Panc1 (cell line): ENCODE measurements at regions not wholly inside any gene's neighbourhood (a gene's known extent, or its start where the extent isn't known, plus 50 kb on each side); places are given as distances from the start of the nearest gene placed in this dataset.

ENCODE experiments used
- ATAC-seq: fragments of 200-7000 bp; cut with Tn5 transposase; 2 replicates; pipeline ENCODE4 v1.9.1; 2020; ENCODE audit warnings: mild to moderate bottlenecking, moderate library complexity
- BruUV-seq: library from RNA; stranded (reverse); fragments of 400-500 nt; replicated peaks from 2 replicates; lab custom pipeline; 2021; lab: Mats Ljungman, UMichigan
- CTCF ChIA-PET: fragments of 300-600 bp; sonication (Branson Sonifier 250); formaldehyde crosslinking; loops from one replicate; lab custom pipeline; 2022; ENCODE audit warnings: antibody characterized with exemption; lab: Charles Lee
- POLR2A ChIA-PET: fragments of 300-600 bp; sonication (Branson Sonifier 250); formaldehyde crosslinking; loops from one replicate; lab custom pipeline; 2022; ENCODE audit warnings: antibody characterized with exemption; lab: Charles Lee
- DNase-seq: peaks from one replicate; pipeline ENCODE4 v3.0.0-alpha.2; 2010; ENCODE audit warnings: low read depth, low spot score
- H3K27ac ChIP-seq: 2 replicates; pipeline ENCODE4 v1.5.1; 2011; ENCODE audit warnings: mild to moderate bottlenecking, low read length, inconsistent platforms
- H3K27me3 ChIP-seq: fragments of 200-500 bp; sonication (Bioruptor generic); 2 replicates; pipeline ENCODE4 v1.6.0; 2014; ENCODE audit warnings: low read length, inconsistent platforms; ENCODE audit not compliant: control insufficient read depth, insufficient read depth
- H3K36me3 ChIP-seq: fragments of 200-500 bp; sonication (Bioruptor generic); 2 replicates; pipeline ENCODE4 v1.5.1; 2014; ENCODE audit warnings: inconsistent platforms, mild to moderate bottlenecking, low read length, moderate library complexity; ENCODE audit not compliant: control insufficient read depth, insufficient read depth
- H3K4me1 ChIP-seq: 2 replicates; pipeline ENCODE4 v1.5.1; 2011; ENCODE audit warnings: inconsistent platforms, mild to moderate bottlenecking, low read length, moderate library complexity; ENCODE audit not compliant: control insufficient read depth, insufficient read depth
- H3K4me3 ChIP-seq, 2 experiments: 2 replicates each; pipeline ENCODE4 v1.5.1; 2011 to 2012; ENCODE audit warnings: low read depth in 2 of 2, low read length in 2 of 2, mild to moderate bottlenecking in 2 of 2, inconsistent platforms in 1 of 2, moderate library complexity in 1 of 2
- H3K9me3 ChIP-seq: fragments of 200-500 bp; sonication (Bioruptor generic); 2 replicates; pipeline ENCODE4 v1.5.1; 2014; ENCODE audit warnings: low read depth, mild to moderate bottlenecking, inconsistent platforms, low read length, moderate library complexity; ENCODE audit not compliant: control insufficient read depth, insufficient read depth
- CTCF ChIP-seq: fragments of 450-650 bp; IDR thresholded peaks from 2 replicates; pipeline ENCODE4 v1.5.1; 2017; ENCODE audit warnings: mild to moderate bottlenecking
- POLR2AphosphoS5 ChIP-seq: IDR thresholded peaks from 2 replicates; pipeline ENCODE4 v1.6.1; 2012; ENCODE audit warnings: mild to moderate bottlenecking, low read depth, low read length, moderate library complexity
- SIN3A ChIP-seq: IDR thresholded peaks from 2 replicates; pipeline ENCODE4 v1.6.1; 2012; ENCODE audit warnings: low read depth, mild to moderate bottlenecking, low read length, moderate library complexity, borderline replicate concordance; ENCODE audit not compliant: insufficient read depth
- TCF7L2 ChIP-seq: IDR thresholded peaks from 2 replicates; pipeline ENCODE4 v1.6.1; 2011; ENCODE audit warnings: mild to moderate bottlenecking, low read depth, low read length, inconsistent platforms
- in situ Hi-C: cut with HindIII; loops from 2 replicates; pipeline ENCODE4 v1.10.0; 2016; ENCODE audit warnings: low sequenced_read_pairs, low pct_unique_long_range_greater_than_20kb
- intact Hi-C: fragments of 100-400 bp; cut with micrococcal nuclease; formaldehyde crosslinking; loops from one replicate; pipeline ENCODE4 v1.10.0; 2022; ENCODE audit not compliant: unreplicated experiment
- TF ChIP-seq, protein P1 (sequence below), 2 experiments: IDR thresholded peaks; 2 replicates each; pipeline ENCODE4 v1.6.1; 2011 to 2012; ENCODE audit warnings: low read depth in 2 of 2, control low read depth in 1 of 2, low read length in 1 of 2, mild to moderate bottlenecking in 1 of 2, moderate library complexity in 1 of 2; ENCODE audit not compliant: insufficient read depth in 1 of 2

- DNase-seq = no peak
- Histone ChIP-seq H3K27me3 (no peaks in the 10 kb centered on the region; the same call in 1 of the 2 replicates), H3K4me3 (no peak overlapping the region), H3K36me3 (no peaks in the 10 kb centered on the region), H3K27ac (no peak overlapping the region), H3K4me1 (no peaks in the 10 kb centered on the region), H3K9me3 (no peaks in the 10 kb centered on the region)
- intact Hi-C loops = no loop called here
- ChIA-PET CTCF (no interaction called here), POLR2A (no interaction called here)
- TF ChIP-seq TCF7L2 = no peak
- TF ChIP-seq POLR2AphosphoS5 = no peak
- no peak for TF ChIP-seq CTCF
- no peak for TF ChIP-seq SIN3A
- TF ChIP-seq, protein P1, sequence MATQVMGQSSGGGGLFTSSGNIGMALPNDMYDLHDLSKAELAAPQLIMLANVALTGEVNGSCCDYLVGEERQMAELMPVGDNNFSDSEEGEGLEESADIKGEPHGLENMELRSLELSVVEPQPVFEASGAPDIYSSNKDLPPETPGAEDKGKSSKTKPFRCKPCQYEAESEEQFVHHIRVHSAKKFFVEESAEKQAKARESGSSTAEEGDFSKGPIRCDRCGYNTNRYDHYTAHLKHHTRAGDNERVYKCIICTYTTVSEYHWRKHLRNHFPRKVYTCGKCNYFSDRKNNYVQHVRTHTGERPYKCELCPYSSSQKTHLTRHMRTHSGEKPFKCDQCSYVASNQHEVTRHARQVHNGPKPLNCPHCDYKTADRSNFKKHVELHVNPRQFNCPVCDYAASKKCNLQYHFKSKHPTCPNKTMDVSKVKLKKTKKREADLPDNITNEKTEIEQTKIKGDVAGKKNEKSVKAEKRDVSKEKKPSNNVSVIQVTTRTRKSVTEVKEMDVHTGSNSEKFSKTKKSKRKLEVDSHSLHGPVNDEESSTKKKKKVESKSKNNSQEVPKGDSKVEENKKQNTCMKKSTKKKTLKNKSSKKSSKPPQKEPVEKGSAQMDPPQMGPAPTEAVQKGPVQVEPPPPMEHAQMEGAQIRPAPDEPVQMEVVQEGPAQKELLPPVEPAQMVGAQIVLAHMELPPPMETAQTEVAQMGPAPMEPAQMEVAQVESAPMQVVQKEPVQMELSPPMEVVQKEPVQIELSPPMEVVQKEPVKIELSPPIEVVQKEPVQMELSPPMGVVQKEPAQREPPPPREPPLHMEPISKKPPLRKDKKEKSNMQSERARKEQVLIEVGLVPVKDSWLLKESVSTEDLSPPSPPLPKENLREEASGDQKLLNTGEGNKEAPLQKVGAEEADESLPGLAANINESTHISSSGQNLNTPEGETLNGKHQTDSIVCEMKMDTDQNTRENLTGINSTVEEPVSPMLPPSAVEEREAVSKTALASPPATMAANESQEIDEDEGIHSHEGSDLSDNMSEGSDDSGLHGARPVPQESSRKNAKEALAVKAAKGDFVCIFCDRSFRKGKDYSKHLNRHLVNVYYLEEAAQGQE (IDR thresholded peaks at IDR 0.05; ENCODE audit: insufficient read depth in 1 of 2, low read depth in 2 of 2, low read length in 1 of 2) = no peak
- no TSS peak for BruUV-seq
- in situ Hi-C loops = no loop called here
- ATAC-seq = no peak
Measured at GRCh38 chr5:130978475-130978874, 186.6 kb downstream of the HINT1 start.

DNA sequence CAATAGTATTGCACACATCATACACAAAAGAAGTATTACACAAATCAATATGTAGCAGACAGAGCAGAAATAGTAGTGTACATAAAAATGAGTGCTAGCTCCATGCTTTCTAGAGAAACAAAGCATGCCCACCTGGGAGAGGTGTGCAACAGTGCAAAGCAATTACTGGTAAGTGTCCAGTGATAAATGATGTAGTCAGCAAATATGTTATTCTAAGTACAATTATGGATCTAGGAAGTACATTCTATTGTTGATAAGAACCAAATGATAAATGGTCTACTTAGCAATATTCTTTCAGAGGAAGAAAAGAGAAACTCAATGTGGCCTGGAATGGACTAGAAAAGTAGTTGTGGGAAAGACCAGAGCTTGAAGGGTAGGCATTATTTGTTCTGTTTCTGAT is 188.6 kb downstream of the HINT1 start:
- no peaks in the 10 kb centered on the region; the same call in 1 of the 2 replicates for H3K27me3 ChIP-seq
- ChIA-PET POLR2A (no interaction called here), CTCF (no interaction called here)
- intact Hi-C loops (no loop called here), in situ Hi-C loops (no loop called here)
- BruUV-seq = no TSS peak
- no peaks in the 10 kb centered on the region for H3K4me1 ChIP-seq
- H3K36me3 ChIP-seq = no peaks in the 10 kb centered on the region
- H3K4me3 ChIP-seq = no peak overlapping the region
- no peak for ATAC-seq
- TF ChIP-seq SIN3A = no peak
- TF ChIP-seq, protein P1 (IDR thresholded peaks at IDR 0.05; ENCODE audit: insufficient read depth in 1 of 2, low read depth in 2 of 2, low read length in 1 of 2) = no peak
- TF ChIP-seq CTCF = no peak
- no peak for TF ChIP-seq POLR2AphosphoS5
- TF ChIP-seq TCF7L2 = no peak
- no peaks in the 10 kb centered on the region for H3K9me3 ChIP-seq
- H3K27ac ChIP-seq = no peak overlapping the region
- DNase-seq = no peak
